HepG2 (cell line): ENCODE measurements at regions not wholly inside any gene's neighbourhood (a gene's known extent, or its start where the extent isn't known, plus 50 kb on each side); places are given as distances from the start of the nearest gene placed in this dataset.

Source experiments
- HIVEP1 ChIP-seq: sonication (generic); formaldehyde crosslinking; IDR thresholded peaks from 2 replicates; pipeline ENCODE4 v1.4.0; 2020; ENCODE audit warnings: mild to moderate bottlenecking, missing genetic modification reagents
- HNF4A ChIP-seq: sonication (generic); formaldehyde crosslinking; IDR thresholded peaks from 2 replicates; pipeline ENCODE4 v1.4.0; 2020; ENCODE audit warnings: missing genetic modification reagents
- ISX ChIP-seq: sonication (generic); formaldehyde crosslinking; conservative IDR thresholded peaks from 2 replicates; pipeline ENCODE4 v1.5.0; 2020; ENCODE audit warnings: missing genetic modification reagents
- MEIS1 ChIP-seq: sonication (generic); formaldehyde crosslinking; IDR thresholded peaks from 2 replicates; pipeline ENCODE4 v1.9.0; 2021; ENCODE audit warnings: mild to moderate bottlenecking, missing genetic modification reagents, moderate library complexity, borderline replicate concordance
- MYC ChIP-seq: sonication (generic); formaldehyde crosslinking; IDR thresholded peaks from 2 replicates; pipeline ENCODE4 v1.9.0; 2021; ENCODE audit warnings: missing genetic modification reagents, borderline replicate concordance
- TCF7 ChIP-seq: sonication (generic); IDR thresholded peaks from 2 replicates; pipeline ENCODE4 v1.6.1; 2016; ENCODE audit warnings: antibody characterized with exemption, low read depth
- TOE1 ChIP-seq: sonication (generic); formaldehyde crosslinking; IDR thresholded peaks from 2 replicates; pipeline ENCODE4 v1.4.0; 2020; ENCODE audit warnings: mild to moderate bottlenecking, missing genetic modification reagents
- ZBTB3 ChIP-seq: sonication (generic); formaldehyde crosslinking; IDR thresholded peaks from 2 replicates; pipeline ENCODE4 v1.4.0; 2020; ENCODE audit warnings: low read depth, mild to moderate bottlenecking, moderate library complexity, missing genetic modification reagents, borderline replicate concordance
- ZNF326 ChIP-seq: sonication (generic); formaldehyde crosslinking; IDR thresholded peaks from 2 replicates; pipeline ENCODE4 v1.4.0; 2020; ENCODE audit warnings: missing genetic modification reagents, borderline replicate concordance
- ZSCAN31 ChIP-seq: sonication (generic); formaldehyde crosslinking; IDR thresholded peaks from 2 replicates; pipeline ENCODE4 v1.5.0; 2020; ENCODE audit warnings: low read depth, mild to moderate bottlenecking, missing genetic modification reagents
- ZSCAN9 ChIP-seq: IDR thresholded peaks from 2 replicates; pipeline ENCODE4 v1.6.1; 2016; ENCODE audit warnings: borderline replicate concordance
- TF ChIP-seq, protein P1 (sequence below): sonication (generic); formaldehyde crosslinking; IDR thresholded peaks from 2 replicates; pipeline ENCODE4 v1.5.1; 2020; ENCODE audit warnings: missing genetic modification reagents, mild to moderate bottlenecking, borderline replicate concordance
- TF ChIP-seq, protein P2 (sequence below): sonication (generic); formaldehyde crosslinking; IDR thresholded peaks from 2 replicates; pipeline ENCODE4 v1.5.1; 2020; ENCODE audit warnings: mild to moderate bottlenecking, missing genetic modification reagents, moderate library complexity
- TF ChIP-seq, protein P3 (sequence below): sonication (generic); formaldehyde crosslinking; IDR thresholded peaks from 2 replicates; pipeline ENCODE4 v1.4.0; 2020; ENCODE audit warnings: low read depth, mild to moderate bottlenecking, missing genetic modification reagents
- TF ChIP-seq, protein P4 (sequence below): sonication (generic); formaldehyde crosslinking; IDR thresholded peaks from 2 replicates; pipeline ENCODE4 v1.4.0; 2020; ENCODE audit warnings: mild to moderate bottlenecking, missing genetic modification reagents
- TF ChIP-seq, protein P5 (sequence below): sonication (generic); formaldehyde crosslinking; IDR thresholded peaks from 2 replicates; pipeline ENCODE4 v1.4.0; 2020; ENCODE audit warnings: missing genetic modification reagents

DNA sequence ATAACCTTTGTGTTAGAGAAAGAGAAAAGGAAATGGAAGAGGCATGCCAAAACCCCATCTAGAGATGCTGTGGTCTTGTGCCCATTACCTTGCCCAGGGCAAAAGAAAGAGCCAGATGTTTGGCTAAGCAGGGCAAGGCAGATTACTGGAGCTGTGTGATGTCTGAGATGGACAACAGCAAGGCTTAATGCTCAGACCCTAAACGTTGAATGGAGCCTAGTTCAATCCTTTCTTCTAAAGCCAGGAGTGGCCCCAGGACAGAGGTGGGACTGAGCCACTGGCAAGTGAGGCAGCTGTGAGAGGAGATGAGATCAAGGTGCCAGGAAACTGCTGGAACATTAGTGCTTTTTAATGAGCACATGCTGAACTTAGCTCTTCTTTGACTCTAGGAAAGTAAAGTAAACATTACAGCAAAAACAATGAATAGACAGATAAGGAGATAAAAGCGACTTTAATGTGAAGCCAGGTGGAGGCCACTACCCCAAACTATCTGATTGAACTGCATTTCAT lies 143.0 kb upstream of the EGFLAM start (continued):
- TF ChIP-seq TCF7, result peak; percentile 75
- no peak for TF ChIP-seq ZBTB3 (CRISPR knock-in tag)
- no peak for TF ChIP-seq ISX (CRISPR knock-in tag)
- peak; percentile 63 for TF ChIP-seq HNF4A (CRISPR knock-in tag)
- TF ChIP-seq, protein P1, sequence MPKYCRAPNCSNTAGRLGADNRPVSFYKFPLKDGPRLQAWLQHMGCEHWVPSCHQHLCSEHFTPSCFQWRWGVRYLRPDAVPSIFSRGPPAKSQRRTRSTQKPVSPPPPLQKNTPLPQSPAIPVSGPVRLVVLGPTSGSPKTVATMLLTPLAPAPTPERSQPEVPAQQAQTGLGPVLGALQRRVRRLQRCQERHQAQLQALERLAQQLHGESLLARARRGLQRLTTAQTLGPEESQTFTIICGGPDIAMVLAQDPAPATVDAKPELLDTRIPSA, result no peak
- TF ChIP-seq TOE1 (CRISPR knock-in tag), result no peak
- TF ChIP-seq, protein P2, sequence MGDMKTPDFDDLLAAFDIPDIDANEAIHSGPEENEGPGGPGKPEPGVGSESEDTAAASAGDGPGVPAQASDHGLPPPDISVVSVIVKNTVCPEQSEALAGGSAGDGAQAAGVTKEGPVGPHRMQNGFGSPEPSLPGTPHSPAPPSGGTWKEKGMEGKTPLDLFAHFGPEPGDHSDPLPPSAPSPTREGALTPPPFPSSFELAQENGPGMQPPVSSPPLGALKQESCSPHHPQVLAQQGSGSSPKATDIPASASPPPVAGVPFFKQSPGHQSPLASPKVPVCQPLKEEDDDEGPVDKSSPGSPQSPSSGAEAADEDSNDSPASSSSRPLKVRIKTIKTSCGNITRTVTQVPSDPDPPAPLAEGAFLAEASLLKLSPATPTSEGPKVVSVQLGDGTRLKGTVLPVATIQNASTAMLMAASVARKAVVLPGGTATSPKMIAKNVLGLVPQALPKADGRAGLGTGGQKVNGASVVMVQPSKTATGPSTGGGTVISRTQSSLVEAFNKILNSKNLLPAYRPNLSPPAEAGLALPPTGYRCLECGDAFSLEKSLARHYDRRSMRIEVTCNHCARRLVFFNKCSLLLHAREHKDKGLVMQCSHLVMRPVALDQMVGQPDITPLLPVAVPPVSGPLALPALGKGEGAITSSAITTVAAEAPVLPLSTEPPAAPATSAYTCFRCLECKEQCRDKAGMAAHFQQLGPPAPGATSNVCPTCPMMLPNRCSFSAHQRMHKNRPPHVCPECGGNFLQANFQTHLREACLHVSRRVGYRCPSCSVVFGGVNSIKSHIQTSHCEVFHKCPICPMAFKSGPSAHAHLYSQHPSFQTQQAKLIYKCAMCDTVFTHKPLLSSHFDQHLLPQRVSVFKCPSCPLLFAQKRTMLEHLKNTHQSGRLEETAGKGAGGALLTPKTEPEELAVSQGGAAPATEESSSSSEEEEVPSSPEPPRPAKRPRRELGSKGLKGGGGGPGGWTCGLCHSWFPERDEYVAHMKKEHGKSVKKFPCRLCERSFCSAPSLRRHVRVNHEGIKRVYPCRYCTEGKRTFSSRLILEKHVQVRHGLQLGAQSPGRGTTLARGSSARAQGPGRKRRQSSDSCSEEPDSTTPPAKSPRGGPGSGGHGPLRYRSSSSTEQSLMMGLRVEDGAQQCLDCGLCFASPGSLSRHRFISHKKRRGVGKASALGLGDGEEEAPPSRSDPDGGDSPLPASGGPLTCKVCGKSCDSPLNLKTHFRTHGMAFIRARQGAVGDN (CRISPR knock-in tag), result peak; percentile 33; the same call in 1 of the 2 replicates
- peak; percentile 36; the same call in 1 of the 2 replicates for TF ChIP-seq MYC
- no peak for TF ChIP-seq MEIS1 (CRISPR knock-in tag)
- no peak for TF ChIP-seq ZNF326 (CRISPR knock-in tag)
- peak; percentile 74; the same call in 1 of the 2 replicates for TF ChIP-seq ZSCAN31
- no peak for TF ChIP-seq HIVEP1
- TF ChIP-seq, protein P3, sequence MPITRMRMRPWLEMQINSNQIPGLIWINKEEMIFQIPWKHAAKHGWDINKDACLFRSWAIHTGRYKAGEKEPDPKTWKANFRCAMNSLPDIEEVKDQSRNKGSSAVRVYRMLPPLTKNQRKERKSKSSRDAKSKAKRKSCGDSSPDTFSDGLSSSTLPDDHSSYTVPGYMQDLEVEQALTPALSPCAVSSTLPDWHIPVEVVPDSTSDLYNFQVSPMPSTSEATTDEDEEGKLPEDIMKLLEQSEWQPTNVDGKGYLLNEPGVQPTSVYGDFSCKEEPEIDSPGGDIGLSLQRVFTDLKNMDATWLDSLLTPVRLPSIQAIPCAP (CRISPR knock-in tag), result no peak
- TF ChIP-seq ZSCAN9 (CRISPR knock-in tag), result 0 out of 2 replicates have a peak, but pooled peaks have one; percentile 39
- TF ChIP-seq, protein P4, sequence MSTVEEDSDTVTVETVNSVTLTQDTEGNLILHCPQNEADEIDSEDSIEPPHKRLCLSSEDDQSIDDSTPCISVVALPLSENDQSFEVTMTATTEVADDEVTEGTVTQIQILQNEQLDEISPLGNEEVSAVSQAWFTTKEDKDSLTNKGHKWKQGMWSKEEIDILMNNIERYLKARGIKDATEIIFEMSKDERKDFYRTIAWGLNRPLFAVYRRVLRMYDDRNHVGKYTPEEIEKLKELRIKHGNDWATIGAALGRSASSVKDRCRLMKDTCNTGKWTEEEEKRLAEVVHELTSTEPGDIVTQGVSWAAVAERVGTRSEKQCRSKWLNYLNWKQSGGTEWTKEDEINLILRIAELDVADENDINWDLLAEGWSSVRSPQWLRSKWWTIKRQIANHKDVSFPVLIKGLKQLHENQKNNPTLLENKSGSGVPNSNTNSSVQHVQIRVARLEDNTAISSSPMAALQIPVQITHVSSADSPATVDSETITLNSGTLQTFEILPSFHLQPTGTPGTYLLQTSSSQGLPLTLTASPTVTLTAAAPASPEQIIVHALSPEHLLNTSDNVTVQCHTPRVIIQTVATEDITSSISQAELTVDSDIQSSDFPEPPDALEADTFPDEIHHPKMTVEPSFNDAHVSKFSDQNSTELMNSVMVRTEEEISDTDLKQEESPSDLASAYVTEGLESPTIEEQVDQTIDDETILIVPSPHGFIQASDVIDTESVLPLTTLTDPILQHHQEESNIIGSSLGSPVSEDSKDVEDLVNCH, result no peak
- TF ChIP-seq, protein P5, sequence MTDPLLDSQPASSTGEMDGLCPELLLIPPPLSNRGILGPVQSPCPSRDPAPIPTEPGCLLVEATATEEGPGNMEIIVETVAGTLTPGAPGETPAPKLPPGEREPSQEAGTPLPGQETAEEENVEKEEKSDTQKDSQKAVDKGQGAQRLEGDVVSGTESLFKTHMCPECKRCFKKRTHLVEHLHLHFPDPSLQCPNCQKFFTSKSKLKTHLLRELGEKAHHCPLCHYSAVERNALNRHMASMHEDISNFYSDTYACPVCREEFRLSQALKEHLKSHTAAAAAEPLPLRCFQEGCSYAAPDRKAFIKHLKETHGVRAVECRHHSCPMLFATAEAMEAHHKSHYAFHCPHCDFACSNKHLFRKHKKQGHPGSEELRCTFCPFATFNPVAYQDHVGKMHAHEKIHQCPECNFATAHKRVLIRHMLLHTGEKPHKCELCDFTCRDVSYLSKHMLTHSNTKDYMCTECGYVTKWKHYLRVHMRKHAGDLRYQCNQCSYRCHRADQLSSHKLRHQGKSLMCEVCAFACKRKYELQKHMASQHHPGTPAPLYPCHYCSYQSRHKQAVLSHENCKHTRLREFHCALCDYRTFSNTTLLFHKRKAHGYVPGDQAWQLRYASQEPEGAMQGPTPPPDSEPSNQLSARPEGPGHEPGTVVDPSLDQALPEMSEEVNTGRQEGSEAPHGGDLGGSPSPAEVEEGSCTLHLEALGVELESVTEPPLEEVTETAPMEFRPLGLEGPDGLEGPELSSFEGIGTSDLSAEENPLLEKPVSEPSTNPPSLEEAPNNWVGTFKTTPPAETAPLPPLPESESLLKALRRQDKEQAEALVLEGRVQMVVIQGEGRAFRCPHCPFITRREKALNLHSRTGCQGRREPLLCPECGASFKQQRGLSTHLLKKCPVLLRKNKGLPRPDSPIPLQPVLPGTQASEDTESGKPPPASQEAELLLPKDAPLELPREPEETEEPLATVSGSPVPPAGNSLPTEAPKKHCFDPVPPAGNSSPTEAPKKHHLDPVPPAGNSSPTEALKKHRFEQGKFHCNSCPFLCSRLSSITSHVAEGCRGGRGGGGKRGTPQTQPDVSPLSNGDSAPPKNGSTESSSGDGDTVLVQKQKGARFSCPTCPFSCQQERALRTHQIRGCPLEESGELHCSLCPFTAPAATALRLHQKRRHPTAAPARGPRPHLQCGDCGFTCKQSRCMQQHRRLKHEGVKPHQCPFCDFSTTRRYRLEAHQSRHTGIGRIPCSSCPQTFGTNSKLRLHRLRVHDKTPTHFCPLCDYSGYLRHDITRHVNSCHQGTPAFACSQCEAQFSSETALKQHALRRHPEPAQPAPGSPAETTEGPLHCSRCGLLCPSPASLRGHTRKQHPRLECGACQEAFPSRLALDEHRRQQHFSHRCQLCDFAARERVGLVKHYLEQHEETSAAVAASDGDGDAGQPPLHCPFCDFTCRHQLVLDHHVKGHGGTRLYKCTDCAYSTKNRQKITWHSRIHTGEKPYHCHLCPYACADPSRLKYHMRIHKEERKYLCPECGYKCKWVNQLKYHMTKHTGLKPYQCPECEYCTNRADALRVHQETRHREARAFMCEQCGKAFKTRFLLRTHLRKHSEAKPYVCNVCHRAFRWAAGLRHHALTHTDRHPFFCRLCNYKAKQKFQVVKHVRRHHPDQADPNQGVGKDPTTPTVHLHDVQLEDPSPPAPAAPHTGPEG (CRISPR knock-in tag), result no peak
